ELF-1 (cell line): ENCODE measurements at regions not wholly inside any gene's neighbourhood (a gene's known extent, or its start where the extent isn't known, plus 50 kb on each side); places are given as distances from the start of the nearest gene placed in this dataset.

Experiments
- DNase-seq: peaks from one replicate; pipeline ENCODE4 v3.0.0-alpha.2; 2016; ENCODE audit warnings: low read depth, low spot score

DNA sequence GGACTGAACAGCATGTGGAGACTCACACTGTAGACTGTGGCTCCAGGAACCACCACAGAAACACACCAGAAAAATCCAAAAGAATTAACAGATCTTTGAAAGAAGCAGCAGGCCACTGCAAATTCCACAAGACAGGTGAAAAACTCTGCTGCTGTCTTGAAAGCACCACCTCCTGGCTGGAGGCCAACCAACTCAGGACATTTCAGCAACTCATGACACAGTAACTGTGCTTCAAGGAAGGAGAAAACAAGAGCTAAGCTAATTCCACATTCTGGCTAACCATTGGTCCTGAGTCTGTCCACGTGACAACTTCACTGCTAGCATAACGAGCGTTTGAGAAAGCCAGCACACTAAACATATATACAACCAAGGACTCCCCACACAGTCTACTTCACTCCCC lies 625.1 kb downstream of the PRELID2 start:
- DNase-seq = no peak

DNA sequence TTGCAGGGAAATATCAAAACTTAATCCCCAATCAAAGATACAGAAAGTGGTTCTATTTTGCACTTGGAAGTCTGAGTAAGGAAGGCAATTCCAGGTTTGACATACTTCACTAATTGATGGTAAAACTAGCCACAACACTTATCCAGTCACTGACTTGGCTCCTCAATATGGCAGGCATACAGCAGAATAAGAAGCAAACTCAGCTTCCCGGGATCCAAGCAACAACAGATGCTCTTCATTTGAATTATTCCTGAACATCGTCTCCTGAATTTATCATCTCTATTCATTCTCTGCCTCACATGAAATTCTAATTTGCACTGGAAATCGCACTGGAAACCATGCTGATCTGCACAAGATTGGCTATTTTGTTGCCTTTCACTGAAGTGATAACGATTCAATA lies 629.6 kb downstream of the PRELID2 start:
- DNase-seq = no peak

DNA sequence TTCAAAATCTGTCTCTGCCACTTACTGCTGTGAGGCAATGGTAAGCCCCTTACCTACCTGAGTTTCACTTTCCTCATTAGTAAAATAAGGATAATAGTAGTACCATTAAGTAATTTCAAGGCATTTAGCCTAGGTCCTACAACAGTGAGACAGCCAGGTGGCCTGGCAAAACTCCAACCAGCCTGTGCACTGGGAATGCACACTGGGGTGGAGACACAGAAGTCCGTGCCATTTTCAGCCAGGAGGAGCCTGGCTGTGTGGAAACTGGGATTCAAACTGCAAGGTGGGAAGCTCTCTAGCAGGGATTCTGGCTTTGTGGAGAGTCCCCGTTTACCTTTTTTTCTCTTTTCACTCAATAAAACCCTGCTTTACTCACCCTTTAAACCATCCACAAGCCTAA lies 630.4 kb downstream of the PRELID2 start:
- DNase-seq = no peak

DNA sequence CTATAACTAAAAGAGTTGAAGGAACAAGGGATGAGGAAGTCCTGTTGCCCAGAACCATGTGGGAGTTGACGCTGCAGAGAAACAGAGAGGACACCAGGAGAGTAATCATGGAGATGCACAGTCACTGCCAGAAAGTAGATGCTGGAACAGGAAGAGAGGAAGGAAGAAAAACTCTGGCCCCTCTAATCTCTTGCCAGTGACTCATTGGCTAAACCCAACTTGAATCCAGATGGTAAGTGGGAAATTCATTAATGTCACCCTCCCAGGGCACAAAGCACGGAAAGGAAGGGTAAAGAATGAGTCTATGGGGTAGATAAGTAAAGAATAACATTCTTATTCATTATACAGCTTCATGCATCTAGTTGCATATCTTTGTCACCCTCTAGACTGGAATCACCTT lies 631.9 kb downstream of the PRELID2 start:
- no peak for DNase-seq

DNA sequence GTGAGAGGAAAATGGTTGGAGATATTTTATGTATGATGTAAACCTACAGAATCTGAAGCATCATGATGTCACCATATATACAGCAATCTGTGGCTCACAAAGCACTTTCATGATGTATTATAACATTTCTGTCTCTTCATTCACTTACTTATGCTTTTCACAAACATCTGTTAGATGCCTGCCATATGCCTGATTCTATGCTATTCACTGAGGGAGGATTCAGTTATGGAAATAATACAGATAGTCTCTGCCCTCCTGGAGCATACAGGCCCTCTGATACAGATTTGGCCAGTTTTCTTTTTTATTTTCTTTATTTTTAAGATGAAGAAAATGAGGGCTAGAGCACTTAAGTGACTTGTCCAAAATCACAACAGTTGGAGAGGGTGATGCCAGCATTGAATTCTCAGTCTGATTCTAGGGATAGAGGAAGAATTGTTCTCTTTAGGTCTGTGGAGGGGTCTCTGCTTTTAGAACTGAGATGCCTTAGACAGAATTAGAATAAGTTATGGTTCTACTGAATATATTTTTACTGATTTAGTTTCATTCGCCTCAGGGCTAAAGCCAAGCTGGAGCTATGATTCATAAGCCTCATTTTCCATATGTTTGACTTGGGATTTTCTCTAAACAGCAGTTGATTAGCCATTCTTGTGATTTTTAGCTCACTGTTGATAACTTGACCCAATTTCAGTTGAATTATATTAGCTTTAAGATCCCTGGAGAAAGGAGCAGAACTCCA lies 636.4 kb downstream of the PRELID2 start:
- no peak for DNase-seq

DNA sequence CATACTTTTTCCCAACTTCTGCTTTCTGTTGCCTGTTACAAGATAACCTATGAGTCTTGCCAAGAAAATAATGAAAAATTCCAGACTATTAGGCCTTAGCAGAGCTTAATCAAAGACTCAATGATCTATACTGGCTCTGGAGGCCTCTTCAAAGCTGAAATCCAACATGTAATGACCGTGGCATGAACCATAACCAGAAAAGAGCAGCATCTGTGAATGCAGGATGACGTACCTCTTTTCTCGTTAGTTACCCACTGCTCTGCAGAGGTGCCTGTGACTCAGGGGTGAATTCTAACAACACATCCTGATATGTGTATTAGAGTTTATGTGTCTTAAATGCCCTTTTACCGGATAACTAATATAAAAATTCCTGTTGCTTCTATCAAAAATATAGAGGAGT lies 645.4 kb downstream of the PRELID2 start:
- DNase-seq = no peak

DNA sequence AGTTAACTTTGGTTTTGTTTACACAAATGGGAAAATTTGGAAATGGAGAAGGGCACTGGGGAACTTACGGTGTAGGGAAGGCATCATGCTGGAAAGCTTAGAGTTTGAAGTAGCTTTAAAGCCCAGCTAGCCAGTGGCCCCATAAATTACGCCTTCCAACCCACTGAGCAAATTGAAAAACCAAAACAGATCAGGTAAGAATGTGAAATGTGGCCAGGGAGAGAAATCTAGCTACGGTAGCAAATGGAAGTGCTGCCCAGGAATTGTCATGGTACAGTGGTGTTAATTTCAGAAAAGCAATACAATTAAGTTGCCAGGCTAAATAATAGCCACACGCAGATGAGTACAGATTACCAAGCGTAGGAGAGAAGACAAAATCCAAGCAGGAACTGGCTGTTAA lies 654.8 kb downstream of the PRELID2 start:
- DNase-seq = no peak

DNA sequence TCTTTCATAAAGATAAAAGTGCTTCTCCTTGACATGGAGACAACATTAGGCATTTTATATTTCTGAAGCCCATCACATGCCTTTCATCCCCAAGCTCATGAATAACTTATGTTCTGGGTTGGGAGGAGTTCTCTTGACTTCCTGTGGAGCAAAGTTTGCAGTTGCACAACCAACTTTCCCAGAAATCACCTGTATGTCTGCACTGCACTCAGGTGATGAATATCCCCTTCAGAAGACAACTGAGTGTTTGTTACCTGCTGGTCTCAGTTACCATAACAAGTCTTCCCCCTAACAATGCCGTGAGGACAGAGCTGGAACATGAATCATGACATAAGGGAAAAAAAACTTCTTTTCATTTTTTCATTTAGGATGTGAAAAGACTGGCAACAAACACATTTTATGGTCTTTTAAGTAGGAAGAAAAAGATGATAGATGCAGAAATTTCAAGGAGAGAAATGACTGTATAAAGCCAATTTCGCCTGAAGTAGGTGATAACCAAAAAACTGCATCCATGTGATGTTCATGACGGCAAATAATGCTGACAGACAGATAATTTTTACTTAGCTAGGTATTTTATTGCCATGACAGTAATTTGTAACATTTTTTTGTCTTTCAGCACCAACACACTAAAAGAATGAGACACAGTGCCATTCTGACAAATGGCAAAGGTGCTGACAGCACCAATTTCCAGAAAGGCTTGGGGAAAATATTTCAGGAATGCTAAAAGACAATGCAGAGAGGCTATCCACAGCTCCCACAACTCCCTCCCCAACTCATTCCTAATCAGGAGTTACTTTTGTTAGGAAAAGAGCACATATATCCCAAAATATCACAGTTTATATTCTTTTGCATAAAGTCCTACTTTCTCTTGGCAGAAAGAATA lies 656.3 kb downstream of the PRELID2 start:
- peak; percentile 46 for DNase-seq

DNA sequence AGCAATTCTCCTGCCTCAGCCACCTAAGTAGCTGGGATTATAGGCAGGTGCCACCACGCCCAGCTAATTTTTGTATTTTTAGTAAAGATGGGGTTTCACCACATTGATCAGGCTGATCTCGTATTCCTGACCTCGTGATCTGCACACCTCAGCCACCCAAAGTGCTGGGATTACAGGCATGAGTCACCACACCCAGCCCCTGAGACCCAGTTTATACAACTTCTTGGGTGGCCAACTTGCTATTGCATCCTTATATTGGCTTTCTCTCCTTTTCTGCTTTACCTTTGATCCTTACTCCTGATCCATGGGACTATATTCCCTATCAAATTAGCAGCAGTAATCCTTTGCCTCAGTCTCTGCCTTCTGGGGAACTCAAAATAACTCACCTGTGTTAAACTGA lies 659.1 kb downstream of the PRELID2 start:
- DNase-seq = no peak

DNA sequence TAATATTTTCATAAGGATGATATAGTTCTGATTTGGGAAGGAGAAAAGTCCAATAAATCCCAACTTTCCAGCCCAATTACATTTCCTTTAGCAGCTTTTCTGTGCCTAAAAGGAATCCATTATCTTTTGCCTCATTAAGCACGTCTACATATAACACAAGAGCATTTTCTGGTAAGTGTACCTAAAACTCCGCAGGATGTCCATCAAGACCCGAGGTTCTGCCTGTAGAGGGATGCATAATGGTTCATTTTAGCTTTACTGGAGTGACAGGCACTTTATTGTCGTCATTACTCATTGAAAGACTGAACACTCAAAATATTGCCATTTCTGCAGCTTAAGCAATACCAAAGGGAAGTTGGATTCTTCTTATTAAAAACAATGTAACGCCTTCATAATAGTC lies 669.0 kb downstream of the PRELID2 start:
- DNase-seq = no peak

DNA sequence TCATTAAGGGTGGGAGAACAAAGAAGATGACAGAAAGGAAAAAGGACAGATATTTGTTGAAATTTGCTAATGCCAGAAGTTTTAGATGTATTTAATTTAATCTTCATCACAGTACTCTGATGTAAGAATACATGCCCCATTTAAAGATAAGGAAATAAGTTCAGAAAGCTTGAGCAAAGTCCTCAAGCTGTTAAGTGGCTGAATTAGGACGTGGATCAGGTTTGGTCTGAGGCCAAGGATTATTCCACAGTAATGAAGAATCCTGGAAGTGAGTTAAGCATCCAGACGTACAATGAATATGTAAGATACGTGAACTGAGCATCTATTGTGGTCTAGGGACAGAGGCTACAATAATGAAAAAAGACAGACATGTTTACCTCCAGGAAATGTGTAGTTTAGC lies 671.3 kb downstream of the PRELID2 start:
- no peak for DNase-seq

DNA sequence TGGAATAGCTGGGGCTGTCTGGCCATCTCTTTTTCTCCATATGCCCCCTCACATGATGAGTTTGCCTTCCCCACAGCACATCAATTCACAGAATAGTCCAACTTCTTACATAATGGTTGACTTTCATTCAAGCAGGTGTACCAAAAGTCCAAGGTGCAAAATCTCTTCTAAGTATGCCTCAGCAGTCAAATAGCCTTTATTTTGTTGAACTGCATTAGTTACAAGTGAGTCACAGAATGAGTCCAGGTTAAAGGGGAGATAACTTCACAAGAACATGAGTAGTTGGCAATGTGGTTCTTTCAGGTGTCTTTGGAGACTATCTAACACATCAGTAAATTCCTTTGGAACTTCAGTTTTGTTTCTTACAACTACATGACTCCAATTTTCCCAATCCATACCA lies 672.5 kb downstream of the PRELID2 start:
- DNase-seq = no peak

DNA sequence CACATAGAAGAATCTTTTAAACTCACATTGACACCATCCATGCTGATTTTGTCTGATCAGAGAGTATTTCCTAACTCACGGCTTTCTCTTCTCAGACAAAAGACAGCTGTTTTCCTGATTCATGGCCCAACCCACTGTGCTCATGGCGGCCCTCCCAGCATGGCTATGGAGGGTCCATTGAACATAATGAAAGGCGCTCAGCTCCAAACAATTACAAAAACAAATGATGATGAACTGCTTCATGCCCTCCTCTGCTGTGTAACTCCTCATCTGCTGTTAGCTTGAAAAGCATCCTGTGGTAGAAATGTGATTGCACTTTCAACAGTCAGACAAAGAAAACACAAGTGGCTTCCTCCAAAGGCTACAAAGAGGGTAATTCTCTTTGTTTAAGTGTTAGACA lies 673.8 kb downstream of the PRELID2 start:
- DNase-seq = peak; percentile 29

DNA sequence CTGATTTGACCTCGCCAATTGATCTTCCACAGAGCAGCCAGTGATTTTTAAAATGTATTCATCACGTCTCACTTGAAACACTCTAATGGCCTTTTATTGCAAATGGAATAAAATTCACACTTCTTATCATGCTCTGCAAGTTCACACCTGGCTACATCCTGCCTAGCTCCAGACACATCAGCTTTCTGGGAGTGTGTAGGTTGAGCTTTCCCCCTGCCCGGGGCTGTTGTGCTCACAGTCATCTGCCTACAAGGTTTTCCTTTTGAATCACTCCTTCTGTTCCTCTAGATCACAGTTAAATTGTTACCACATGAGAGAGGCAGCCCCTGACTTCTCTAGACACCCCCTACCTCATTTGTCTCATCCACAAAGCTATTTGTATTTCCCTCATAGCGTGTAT lies 674.5 kb downstream of the PRELID2 start:
- peak; percentile 32 for DNase-seq

DNA sequence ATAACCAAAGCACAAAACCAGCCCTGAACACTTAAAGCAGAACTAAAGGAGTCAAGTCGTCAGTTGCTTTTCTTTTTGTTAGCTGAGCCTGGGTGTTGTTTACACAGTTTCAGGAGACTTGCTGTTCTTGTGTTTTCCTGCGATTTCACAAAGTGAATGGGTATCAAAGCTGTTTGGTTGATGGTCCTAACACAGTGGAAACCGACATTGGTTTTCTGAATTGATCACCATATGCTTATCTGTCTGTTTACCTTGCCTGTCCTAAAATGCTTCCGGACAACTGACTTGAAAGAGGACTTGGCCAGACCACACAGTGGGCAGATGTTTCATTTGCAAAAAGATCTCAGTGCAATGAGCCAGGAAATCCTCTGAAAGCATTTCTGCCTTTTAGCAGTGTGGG lies 676.4 kb downstream of the PRELID2 start:
- DNase-seq = peak; percentile 23

DNA sequence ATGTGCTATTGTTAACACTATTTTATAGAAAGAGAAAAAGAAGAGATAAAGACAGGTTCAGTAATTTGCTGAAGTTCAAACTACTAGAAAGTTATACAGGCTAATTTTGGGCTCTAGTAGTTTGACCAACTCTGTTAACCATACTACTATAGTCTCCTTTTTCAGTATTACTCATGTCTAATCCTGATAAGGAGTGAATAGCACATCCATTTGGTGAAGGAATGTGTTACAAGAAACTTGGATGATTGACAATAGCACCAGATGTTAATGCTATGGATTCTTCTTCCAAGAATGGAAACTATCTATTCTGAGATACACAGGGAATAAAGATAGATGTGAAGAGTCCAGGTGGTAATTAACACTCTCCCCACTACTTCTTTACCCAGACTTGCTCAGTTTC lies 677.3 kb downstream of the PRELID2 start:
- DNase-seq = no peak

DNA sequence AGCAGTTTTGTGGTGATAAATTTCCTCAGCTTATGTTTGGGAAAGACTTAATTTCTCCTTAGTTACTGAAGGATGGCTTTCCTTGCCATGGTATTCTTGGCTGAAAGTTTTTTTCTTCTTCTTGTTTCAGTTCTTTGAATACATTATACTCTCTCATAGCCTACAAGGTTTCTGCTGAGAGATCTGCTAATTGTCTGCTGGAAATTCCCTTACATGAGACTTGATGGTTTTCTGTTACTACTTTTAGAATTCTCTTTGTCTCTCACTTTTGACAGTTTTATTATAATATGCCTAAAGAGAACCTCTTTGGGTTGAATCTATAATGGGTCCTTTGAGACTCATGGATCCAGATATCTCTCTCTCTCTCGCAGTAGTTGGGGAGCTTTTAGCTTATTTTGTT lies 693.6 kb downstream of the PRELID2 start:
- DNase-seq = no peak

DNA sequence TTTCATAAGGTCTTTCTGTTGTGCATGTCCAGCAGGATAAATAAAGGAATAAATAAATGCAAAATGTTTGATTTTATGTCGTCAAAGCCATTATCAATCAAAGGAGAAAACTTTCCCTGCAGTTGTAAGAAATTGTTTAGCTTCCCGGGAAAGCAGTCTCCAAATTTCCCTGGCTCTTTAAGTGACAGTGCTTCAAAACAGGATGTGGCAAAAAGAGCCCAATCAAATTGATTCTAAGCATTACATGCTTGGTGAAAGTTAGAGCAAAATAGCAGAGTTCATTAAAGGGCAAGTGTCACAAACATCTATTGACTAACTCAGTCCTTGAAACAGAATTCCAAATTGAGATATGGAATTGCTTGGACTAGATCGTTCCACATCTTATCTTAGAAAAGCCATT lies 704.1 kb downstream of the PRELID2 start:
- DNase-seq = no peak

DNA sequence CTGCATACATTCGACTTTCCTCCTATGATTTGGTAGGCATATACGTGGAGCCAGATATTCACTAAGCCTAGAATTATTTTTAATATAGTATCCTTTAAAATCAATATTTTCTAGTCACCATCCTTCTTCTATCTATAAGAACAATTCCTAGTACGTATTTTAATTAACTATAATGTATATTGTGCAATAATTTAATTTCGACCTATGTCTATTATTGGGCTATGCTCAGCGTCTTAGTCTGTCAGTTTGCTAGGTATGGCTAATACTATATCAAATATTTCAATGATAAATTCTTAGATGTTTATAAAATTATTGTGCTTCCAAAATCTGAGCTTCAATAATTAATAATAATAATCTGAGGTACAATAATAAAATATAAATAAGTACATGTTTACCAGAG lies 705.3 kb downstream of the PRELID2 start:
- no peak for DNase-seq

DNA sequence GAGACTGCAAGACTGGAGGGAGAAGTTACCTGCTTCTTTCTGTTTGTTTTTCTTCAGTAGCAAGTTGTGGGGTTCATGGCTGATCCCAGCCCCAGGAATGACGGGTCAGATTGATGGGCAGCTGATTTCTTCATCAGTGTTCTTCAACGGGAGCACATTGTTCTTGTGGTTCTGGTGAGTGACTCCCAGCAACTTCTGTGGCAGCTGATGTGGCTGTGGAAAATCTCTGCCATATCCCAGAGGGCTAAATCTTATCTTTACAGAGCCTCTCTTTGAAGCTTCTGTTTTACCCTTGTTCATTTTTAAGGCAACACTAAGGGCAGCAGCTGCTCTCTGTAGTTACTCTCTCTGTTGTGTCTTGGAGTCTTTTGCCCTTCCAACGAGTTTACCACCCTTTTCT lies 710.3 kb downstream of the PRELID2 start:
- DNase-seq = peak; percentile 3

DNA sequence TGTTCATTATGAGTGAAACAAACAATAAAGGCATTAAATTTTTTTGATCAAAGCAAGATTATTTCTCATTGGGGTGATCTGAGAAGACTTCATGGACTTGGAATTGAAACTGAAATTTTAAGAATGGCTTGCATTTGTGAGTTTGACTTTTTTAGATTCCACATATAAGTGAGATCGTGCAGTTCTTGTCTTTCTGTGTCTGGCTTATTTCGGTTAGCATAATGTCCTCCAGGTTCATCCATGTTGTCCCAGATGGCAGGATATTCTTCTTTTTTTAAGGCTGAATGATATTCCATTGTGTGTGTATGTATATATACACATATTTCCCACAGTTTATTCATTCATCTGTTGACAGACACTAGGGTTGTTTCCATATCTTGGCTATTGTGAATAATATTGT lies 716.5 kb downstream of the PRELID2 start:
- no peak for DNase-seq

DNA sequence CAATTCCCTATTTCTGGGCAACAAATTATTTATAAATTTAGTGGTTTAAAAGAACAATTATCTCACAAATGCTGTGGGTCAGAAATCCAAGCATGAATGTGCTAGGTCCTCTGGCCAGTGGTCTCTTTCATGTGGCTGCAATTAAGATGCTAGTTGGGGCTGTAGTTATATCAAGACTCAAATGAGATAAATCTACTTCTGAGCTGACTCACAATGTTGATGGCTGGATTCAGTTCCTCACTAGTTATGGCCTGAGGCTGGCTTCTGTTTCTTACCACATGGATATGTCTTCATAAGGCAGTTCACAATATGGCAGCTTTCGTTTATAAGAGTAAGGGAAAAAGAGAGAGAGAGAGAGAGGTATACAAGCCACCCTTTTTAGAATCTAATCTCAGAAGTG lies 717.0 kb downstream of the PRELID2 start:
- DNase-seq = no peak

DNA sequence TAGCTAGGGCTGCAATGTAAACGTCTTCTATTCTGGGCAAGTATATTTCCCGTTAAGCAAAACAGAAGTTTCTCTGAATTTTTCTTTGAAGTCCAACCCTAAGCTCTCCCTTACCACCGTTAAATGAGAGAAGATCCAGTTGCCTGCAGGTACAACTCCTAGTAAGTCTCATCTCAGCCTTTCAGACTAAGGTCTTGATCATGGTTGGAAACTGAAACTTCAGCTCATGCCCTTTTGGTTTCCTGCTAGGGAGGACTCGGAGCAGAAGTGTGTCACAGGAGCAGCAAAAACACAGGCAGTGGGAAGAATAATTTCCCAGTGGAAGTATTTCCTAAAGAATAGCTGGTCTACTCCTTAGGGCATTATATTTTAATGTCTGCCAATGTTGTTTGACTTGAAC lies 717.9 kb downstream of the PRELID2 start:
- no peak for DNase-seq
